Posterior vena cava (tissue), 2 donors: ENCODE measurements at regions not wholly inside any gene's neighbourhood (a gene's known extent, or its start where the extent isn't known, plus 50 kb on each side); places are given as distances from the start of the nearest gene placed in this dataset.
"Not testable (repeated sequence)": the region's sequence is repeated elsewhere in the genome, so short reads cannot be mapped to it uniquely, and the experiment has no call there.

Experiments
- DNase-seq: peaks from one replicate; pipeline ENCODE4 v3.0.0-alpha.2; 2020; ENCODE audit warnings: low spot score
- intact Hi-C, 2 donors: fragments of 100-400 bp; cut with DNase I; formaldehyde crosslinking; loops; one replicate each; pipeline versions ENCODE4 v1.14.1 to v1.14.2; 2022 to 2023
- donor health status: DM: yes; HTN: yes; CAD: no.
- donor health status: DM: yes; HTN: yes; CAD: no.

GRCh38 chr9:71306134-71306533 is 184.7 kb upstream of the TRPM3 start:
- intact Hi-C loops, result no loop called here

GRCh38 chr9:71303351-71303750 is 181.9 kb upstream of the TRPM3 start:
- no peak for DNase-seq
- intact Hi-C loops, result no loop called here

More at GRCh38 chr9:71306134-71306533, 184.7 kb upstream of the TRPM3 start:
- no peak for DNase-seq

- intact Hi-C loops, result no loop called here
- no peak for DNase-seq
These were observed 181.4 kb upstream of the TRPM3 start for GRCh38 chr9:71302776-71303175.

- intact Hi-C loops, result no loop called here
- no peak for DNase-seq
These were observed 174.5 kb upstream of the TRPM3 start for GRCh38 chr9:71295928-71296327.

GRCh38 chr9:71286146-71286545 is 164.7 kb upstream of the TRPM3 start:
- no peak for DNase-seq
- intact Hi-C loops, result no loop called here

- DNase-seq, result no peak
- intact Hi-C loops, result no loop called here
These were observed 163.8 kb upstream of the TRPM3 start for GRCh38 chr9:71285191-71285656.

- intact Hi-C loops, result loop anchor here in 1 of 2 donors (5.0 kb wide), 1 partner anchor 515 kb away; no protein-coding TSS in a partner anchor
- DNase-seq, result not testable (repeated sequence)
These were observed 160.7 kb upstream of the TRPM3 start for GRCh38 chr9:71282116-71282515.

GRCh38 chr9:71279151-71279739 is 157.8 kb upstream of the TRPM3 start:
- intact Hi-C loops, result no loop called here
- no peak for DNase-seq

- intact Hi-C loops, result no loop called here
These were observed 152.2 kb upstream of the TRPM3 start for GRCh38 chr9:71273613-71274012.

GRCh38 chr9:71271602-71272001 is 150.2 kb upstream of the TRPM3 start:
- DNase-seq, result no peak
- intact Hi-C loops, result no loop called here

More at GRCh38 chr9:71273613-71274012, 152.2 kb upstream of the TRPM3 start:
- no peak for DNase-seq

GRCh38 chr9:71270554-71270953 is 149.1 kb upstream of the TRPM3 start:
- DNase-seq, result no peak
- intact Hi-C loops, result no loop called here

- DNase-seq, result no peak
- intact Hi-C loops, result no loop called here
These were observed 148.4 kb upstream of the TRPM3 start for GRCh38 chr9:71269859-71270258.

- intact Hi-C loops, result no loop called here
- DNase-seq, result no peak
These were observed 147.6 kb upstream of the TRPM3 start for GRCh38 chr9:71268871-71269635.

GRCh38 chr9:71263451-71263850 is 142.0 kb upstream of the TRPM3 start:
- intact Hi-C loops, result no loop called here

GRCh38 chr9:71260419-71260818 is 139.0 kb upstream of the TRPM3 start:
- intact Hi-C loops, result not testable (repeated sequence)

More at GRCh38 chr9:71263451-71263850, 142.0 kb upstream of the TRPM3 start:
- DNase-seq, result no peak

GRCh38 chr9:71254592-71255277 is 133.3 kb upstream of the TRPM3 start:
- no peak for DNase-seq
- intact Hi-C loops, result loop anchor here in 1 of 2 donors (5.0 kb wide), 2 partner anchors 332 to 612 kb away; no protein-coding TSS in a partner anchor

More at GRCh38 chr9:71260419-71260818, 139.0 kb upstream of the TRPM3 start:
- DNase-seq, result not testable (repeated sequence)

- DNase-seq, result no peak
- intact Hi-C loops, result loop anchor here in 1 of 2 donors (5.0 kb wide), 2 partner anchors 331 to 611 kb away; no protein-coding TSS in a partner anchor
These were observed 131.6 kb upstream of the TRPM3 start for GRCh38 chr9:71253011-71253410.

- intact Hi-C loops, result loop anchor here in 1 of 2 donors (5.0 kb wide), 2 partner anchors 328 to 608 kb away; no protein-coding TSS in a partner anchor
- no peak for DNase-seq
These were observed 129.2 kb upstream of the TRPM3 start for GRCh38 chr9:71250581-71250980.

GRCh38 chr9:71249729-71250317 is 128.4 kb upstream of the TRPM3 start:
- intact Hi-C loops, result loop anchor here (5.0 to 10.0 kb wide), 3 partner anchors 328 to 615 kb away; no protein-coding TSS in a partner anchor
- DNase-seq, result no peak
